NT2/D1 (cell line): ENCODE measurements at regions not wholly inside any gene's neighbourhood (a gene's known extent, or its start where the extent isn't known, plus 50 kb on each side); places are given as distances from the start of the nearest gene placed in this dataset.

Experiments
- SUZ12 ChIP-seq: IDR thresholded peaks from 2 replicates; pipeline ENCODE4 v1.6.1; 2011; ENCODE audit not compliant: insufficient read length, insufficient read depth; ENCODE audit errors: extremely low read depth
- YY1 ChIP-seq: IDR thresholded peaks from 2 replicates; pipeline ENCODE4 v1.6.1; 2011; ENCODE audit not compliant: insufficient read length, insufficient read depth
- ZNF274 ChIP-seq: IDR thresholded peaks from 2 replicates; pipeline ENCODE4 v1.6.1; 2011; ENCODE audit warnings: mild to moderate bottlenecking, low read depth, low read length

DNA sequence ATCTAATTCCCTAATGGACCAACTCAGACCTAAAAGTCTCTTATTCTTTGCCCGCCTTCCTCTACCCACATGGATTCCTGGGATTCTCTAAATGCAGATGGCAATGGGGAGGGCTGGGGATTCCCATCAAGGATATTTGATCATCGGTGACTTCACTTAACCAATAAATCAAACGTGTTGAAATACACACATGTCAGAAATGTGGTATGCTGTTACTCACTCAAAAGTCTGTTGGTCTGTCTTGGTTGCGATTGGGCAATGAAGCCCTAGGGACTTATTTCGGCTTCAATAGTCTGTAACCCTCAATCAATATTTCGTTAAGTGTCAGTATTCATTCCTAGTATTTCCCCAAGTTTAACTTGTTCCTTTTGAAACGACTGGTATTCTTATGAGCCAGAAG is 117.2 kb upstream of the DIO3 start:
- TF ChIP-seq ZNF274 (no peak), YY1 (no peak), SUZ12 (no peak)
